Ascending aorta (tissue), 2 donors: ENCODE measurements at regions not wholly inside any gene's neighbourhood (a gene's known extent, or its start where the extent isn't known, plus 50 kb on each side); places are given as distances from the start of the nearest gene placed in this dataset.

Experiments used
- DNase-seq, 2 donors: peaks; one replicate each; pipeline ENCODE4 v3.0.0-alpha.2; 2019; ENCODE audit warnings: low spot score in 2 of 2
- H3K27ac ChIP-seq, 2 donors: fragments of 200-600 bp; sonication (generic); one replicate each; pipeline ENCODE4 v1.5.1; 2016 to 2017; ENCODE audit warnings: mild to moderate bottlenecking in 1 of 2
- H3K27me3 ChIP-seq: fragments of 200-600 bp; sonication (generic); one replicate; pipeline ENCODE4 v1.5.1; 2017
- H3K36me3 ChIP-seq, 2 donors: fragments of 200-600 bp; sonication (generic); one replicate each; pipeline ENCODE4 v1.5.1; 2016
- H3K4me1 ChIP-seq, 2 donors: fragments of 200-600 bp; sonication (generic); one replicate each; pipeline ENCODE4 v1.5.1; 2016 to 2017; ENCODE audit warnings: mild to moderate bottlenecking in 1 of 2
- H3K4me3 ChIP-seq, 2 donors: fragments of 200-600 bp; sonication (generic); one replicate each; pipeline ENCODE4 v1.5.1; 2016 to 2017; ENCODE audit warnings: mild to moderate bottlenecking in 1 of 2
- H3K9me3 ChIP-seq, 2 donors: fragments of 200-600 bp; sonication (generic); one replicate each; pipeline ENCODE4 v1.5.1; 2016
- intact Hi-C: fragments of 100-400 bp; cut with DNase I; formaldehyde crosslinking; loops from one replicate; pipeline ENCODE4 v1.15.1; 2023
- TF ChIP-seq, protein P1 (sequence below), 3 experiments: fragments of 200-600 bp in 2 of 3; fragments of 450-650 bp in 1 of 3; sonication (generic) in 2 of 3; IDR thresholded peaks; one replicate each; pipeline ENCODE4 v1.5.1; 2016 to 2019; ENCODE audit warnings: antibody characterized with exemption in 3 of 3, mild to moderate bottlenecking in 1 of 3, moderate library complexity in 1 of 3

DNA sequence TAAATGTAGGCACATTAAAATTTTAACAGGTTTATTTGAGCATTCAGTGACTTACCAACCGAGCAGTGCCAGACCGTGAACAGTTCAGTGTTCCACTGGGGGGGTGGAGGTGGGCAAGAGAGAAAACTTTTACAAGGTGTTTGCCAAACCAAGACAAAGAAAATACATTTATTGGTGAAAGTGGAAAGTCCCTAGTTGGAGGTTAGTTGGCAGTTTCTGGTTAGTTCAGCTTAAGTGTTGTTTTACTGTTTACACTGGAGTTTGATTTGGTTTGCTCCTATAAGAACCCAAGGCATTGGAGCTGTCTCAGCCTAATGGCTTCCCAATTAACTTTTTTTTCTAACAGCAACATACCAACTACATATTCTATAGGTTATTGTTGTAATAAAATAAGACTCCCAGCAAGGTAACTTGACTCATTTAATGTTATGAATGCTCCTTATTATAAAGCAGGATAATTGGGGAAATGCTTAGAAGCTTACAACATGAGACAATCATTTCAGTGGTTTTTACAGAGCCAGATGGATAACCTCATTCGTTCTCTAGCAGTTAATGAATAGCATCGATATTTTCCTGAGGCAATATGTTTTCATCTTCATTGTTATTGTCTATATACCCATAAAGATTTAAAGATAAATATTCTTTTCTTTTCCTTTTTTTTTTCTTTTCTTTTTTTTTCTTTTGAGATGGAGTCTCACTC lies 115.8 kb downstream of the ETNK1 start:
- TF ChIP-seq, protein P1, sequence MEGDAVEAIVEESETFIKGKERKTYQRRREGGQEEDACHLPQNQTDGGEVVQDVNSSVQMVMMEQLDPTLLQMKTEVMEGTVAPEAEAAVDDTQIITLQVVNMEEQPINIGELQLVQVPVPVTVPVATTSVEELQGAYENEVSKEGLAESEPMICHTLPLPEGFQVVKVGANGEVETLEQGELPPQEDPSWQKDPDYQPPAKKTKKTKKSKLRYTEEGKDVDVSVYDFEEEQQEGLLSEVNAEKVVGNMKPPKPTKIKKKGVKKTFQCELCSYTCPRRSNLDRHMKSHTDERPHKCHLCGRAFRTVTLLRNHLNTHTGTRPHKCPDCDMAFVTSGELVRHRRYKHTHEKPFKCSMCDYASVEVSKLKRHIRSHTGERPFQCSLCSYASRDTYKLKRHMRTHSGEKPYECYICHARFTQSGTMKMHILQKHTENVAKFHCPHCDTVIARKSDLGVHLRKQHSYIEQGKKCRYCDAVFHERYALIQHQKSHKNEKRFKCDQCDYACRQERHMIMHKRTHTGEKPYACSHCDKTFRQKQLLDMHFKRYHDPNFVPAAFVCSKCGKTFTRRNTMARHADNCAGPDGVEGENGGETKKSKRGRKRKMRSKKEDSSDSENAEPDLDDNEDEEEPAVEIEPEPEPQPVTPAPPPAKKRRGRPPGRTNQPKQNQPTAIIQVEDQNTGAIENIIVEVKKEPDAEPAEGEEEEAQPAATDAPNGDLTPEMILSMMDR (IDR thresholded peaks at IDR 0.05) = no peak
- no peaks in the 10 kb centered on the region for H3K27me3 ChIP-seq
- H3K9me3 ChIP-seq = peaks cover 0 to 4% of the 10 kb centered on the region in 2 donors
- H3K4me1 ChIP-seq = peaks cover 3% of the 10 kb centered on the region in 2 donors
- intact Hi-C loops = no loop called here
- no peak overlapping the region for H3K4me3 ChIP-seq
- no peak overlapping the region for H3K27ac ChIP-seq
- no peak for DNase-seq
- no peaks in the 10 kb centered on the region for H3K36me3 ChIP-seq

DNA sequence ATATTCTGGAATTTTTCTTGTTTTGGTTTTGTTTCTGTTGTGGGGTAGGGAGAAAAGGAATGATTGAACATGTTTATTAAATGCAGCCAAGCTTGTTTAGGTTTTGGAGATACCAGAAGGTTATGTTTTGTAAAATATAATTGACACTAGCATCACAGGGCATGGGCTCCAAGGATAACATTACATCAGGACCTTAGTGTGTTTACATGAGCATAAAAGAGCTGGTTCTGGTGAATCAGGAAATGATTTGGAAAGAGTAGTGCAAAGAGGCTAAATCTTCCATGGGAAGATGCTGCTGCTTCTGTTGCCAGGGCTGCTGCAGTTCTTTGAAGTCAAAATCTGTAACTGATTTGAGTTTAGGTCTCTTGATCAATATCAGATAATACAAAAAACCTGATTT lies 118.7 kb downstream of the ETNK1 start:
- no peak for DNase-seq
- Histone ChIP-seq H3K27ac (no peak overlapping the region), H3K27me3 (no peaks in the 10 kb centered on the region), H3K9me3 (peaks cover 0 to 2% of the 10 kb centered on the region in 2 donors), H3K4me1 (peaks cover 3% of the 10 kb centered on the region in 2 donors), H3K36me3 (peaks cover 0 to 2% of the 10 kb centered on the region in 2 donors), H3K4me3 (no peak overlapping the region)
- intact Hi-C loops = no loop called here
- TF ChIP-seq, protein P1 (IDR thresholded peaks at IDR 0.05) = no peak

DNA sequence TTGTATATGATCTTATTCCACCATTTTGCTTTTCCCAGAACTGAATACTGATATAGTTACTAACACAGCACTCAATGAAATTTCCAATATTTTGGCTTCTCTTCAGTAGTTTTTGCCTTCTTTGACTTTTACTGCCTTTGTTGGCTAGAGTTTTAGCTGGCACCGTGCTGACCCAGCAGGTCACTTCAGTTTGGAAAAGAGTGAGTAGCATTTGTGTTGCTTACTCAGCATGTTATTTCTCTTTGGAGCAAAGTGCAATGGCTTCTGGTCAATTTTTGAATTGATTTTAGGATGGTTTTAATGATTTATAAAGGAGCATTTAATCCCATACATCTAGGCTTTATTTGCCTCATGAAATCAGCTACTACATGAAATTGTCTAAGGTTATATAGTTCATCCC lies 119.2 kb downstream of the ETNK1 start:
- intact Hi-C loops = no loop called here
- Histone ChIP-seq H3K9me3 (no peaks in the 10 kb centered on the region), H3K4me3 (no peak overlapping the region), H3K27ac (no peak overlapping the region), H3K4me1 (peaks cover 3% of the 10 kb centered on the region in 2 donors), H3K36me3 (peaks cover 0 to 4% of the 10 kb centered on the region in 2 donors), H3K27me3 (no peaks in the 10 kb centered on the region)
- TF ChIP-seq, protein P1 (IDR thresholded peaks at IDR 0.05) = no peak
- DNase-seq = no peak

DNA sequence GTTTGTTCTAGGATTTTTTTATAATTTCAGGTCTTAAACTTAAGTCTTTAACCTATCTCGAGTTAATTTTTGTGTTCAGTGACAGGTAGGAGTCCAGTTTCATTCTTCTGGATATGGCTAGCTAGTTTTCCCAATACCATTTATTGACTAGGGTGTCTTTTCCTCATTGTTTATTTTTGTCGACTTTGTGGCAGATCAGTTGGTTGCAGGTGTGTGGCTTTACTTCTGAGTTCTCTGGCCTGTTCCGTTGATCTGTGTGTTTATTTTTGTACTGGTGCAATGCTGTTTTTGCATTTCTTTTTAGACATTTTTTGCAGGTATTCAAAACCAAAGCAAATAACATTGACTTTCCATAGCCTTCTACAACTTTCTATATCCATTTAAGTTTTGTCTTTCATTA lies 121.7 kb downstream of the ETNK1 start:
- no peak for DNase-seq
- H3K27me3 ChIP-seq = no peaks in the 10 kb centered on the region
- peaks cover 0 to 4% of the 10 kb centered on the region in 2 donors for H3K36me3 ChIP-seq
- intact Hi-C loops = no loop called here
- no peaks in the 10 kb centered on the region for H3K9me3 ChIP-seq
- TF ChIP-seq, protein P1 (IDR thresholded peaks at IDR 0.05) = no peak
- no peak overlapping the region for H3K27ac ChIP-seq
- peaks cover 3% of the 10 kb centered on the region in 2 donors for H3K4me1 ChIP-seq
- no peak overlapping the region for H3K4me3 ChIP-seq

DNA sequence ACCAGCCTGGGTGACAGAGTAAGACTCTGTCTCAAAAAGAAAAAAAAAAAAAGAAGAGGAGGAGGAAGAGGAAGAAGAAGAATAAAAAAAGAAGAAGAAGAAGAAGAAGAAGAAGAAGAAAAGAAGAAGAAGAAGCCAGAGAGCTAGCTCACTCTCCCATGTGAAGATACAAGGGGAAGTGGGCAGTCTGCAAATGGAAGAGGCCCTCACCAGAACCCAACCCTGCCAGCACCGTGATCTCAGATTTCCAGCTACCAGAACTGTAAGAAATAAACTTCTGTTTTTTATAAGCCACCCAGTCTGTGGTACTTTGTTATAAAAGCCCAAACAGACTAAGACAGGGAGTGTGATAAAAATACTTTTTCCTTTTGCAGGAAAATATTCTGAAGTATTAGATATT lies 130.7 kb downstream of the ETNK1 start:
- H3K9me3 ChIP-seq = no peaks in the 10 kb centered on the region
- DNase-seq = no peak
- intact Hi-C loops = no loop called here
- H3K36me3 ChIP-seq = peaks cover 0 to 6% of the 10 kb centered on the region in 2 donors
- H3K27me3 ChIP-seq = no peaks in the 10 kb centered on the region
- H3K4me1 ChIP-seq = peaks cover 3 to 4% of the 10 kb centered on the region in 2 donors
- TF ChIP-seq, protein P1 (IDR thresholded peaks at IDR 0.05) = no peak
- no peak overlapping the region for H3K4me3 ChIP-seq
- peak overlapping the region; percentile 1 to 43 for H3K27ac ChIP-seq
